ENCODE measurements at regions not wholly inside any gene's neighbourhood (a gene's known extent, or its start where the extent isn't known, plus 50 kb on each side); places are given as distances from the start of the nearest gene placed in this dataset.

GRCh38 chr18:78526275-78526674, 453.3 kb upstream of the SALL3 start:
- TF ChIP-seq EZH2phosphoT487 (IDR thresholded peaks at IDR 0.05; ENCODE audit: insufficient read depth, low read depth): no peak
- TF ChIP-seq EZH2 (IDR thresholded peaks at IDR 0.05; ENCODE audit: insufficient read depth, poor library complexity, severe bottlenecking): no peak
